DND-41 (cell line): ENCODE measurements at regions not wholly inside any gene's neighbourhood (a gene's known extent, or its start where the extent isn't known, plus 50 kb on each side); places are given as distances from the start of the nearest gene placed in this dataset.

Source experiments
- ATAC-seq: fragments of 200-7000 bp; cut with Tn5 transposase; 3 replicates; pipeline ENCODE4 v1.9.1; 2021; ENCODE audit warnings: low read depth; ENCODE audit not compliant: insufficient read depth
- DNase-seq: peaks from one replicate; pipeline ENCODE4 v3.0.0-alpha.2; 2020
- H2AFZ ChIP-seq: 2 replicates; pipeline ENCODE4 v1.6.0; 2012; ENCODE audit warnings: low read depth, low read length
- H3K27ac ChIP-seq: 2 replicates; pipeline ENCODE4 v1.5.1; 2012; ENCODE audit warnings: low read length, inconsistent platforms
- H3K27me3 ChIP-seq: fragments of 200-600 bp; sonication (generic); 2 replicates; pipeline ENCODE4 v1.6.0; 2012; ENCODE audit warnings: low read length, mild to moderate bottlenecking, inconsistent platforms; ENCODE audit not compliant: insufficient read depth, poor library complexity
- H3K36me3 ChIP-seq: 2 replicates; pipeline ENCODE4 v1.5.1; 2012; ENCODE audit warnings: low read length, inconsistent platforms; ENCODE audit not compliant: insufficient read depth
- H3K4me1 ChIP-seq: 2 replicates; pipeline ENCODE4 v1.5.1; 2012; ENCODE audit warnings: mild to moderate bottlenecking, low read length; ENCODE audit not compliant: insufficient read depth
- H3K4me2 ChIP-seq: 2 replicates; pipeline ENCODE4 v1.6.0; 2012; ENCODE audit warnings: mild to moderate bottlenecking, moderate library complexity, low read length, inconsistent platforms; ENCODE audit not compliant: insufficient read depth
- H3K4me3 ChIP-seq, 2 experiments: fragments of 200-600 bp in 1 of 2; shearing (Covaris generic) in 1 of 2; 2 replicates each; pipeline ENCODE4 v1.5.1; 2012 to 2016; ENCODE audit warnings: inconsistent platforms in 2 of 2, low read length in 2 of 2, mild to moderate bottlenecking in 2 of 2, low read depth in 1 of 2, moderate library complexity in 1 of 2
- H3K79me2 ChIP-seq: 2 replicates; pipeline ENCODE4 v1.6.0; 2012; ENCODE audit warnings: low read length, inconsistent platforms; ENCODE audit not compliant: insufficient read depth
- H3K9ac ChIP-seq: 2 replicates; pipeline ENCODE4 v1.6.0; 2012; ENCODE audit warnings: low read depth, mild to moderate bottlenecking, inconsistent platforms, low read length, moderate library complexity
- H3K9me3 ChIP-seq: 2 replicates; pipeline ENCODE4 v1.5.1; 2012; ENCODE audit warnings: low read length, moderate library complexity, mild to moderate bottlenecking, inconsistent platforms; ENCODE audit not compliant: insufficient read depth, severe bottlenecking
- H4K20me1 ChIP-seq: 2 replicates; pipeline ENCODE4 v1.6.0; 2012; ENCODE audit warnings: low read length; ENCODE audit not compliant: insufficient read depth
- CTCF ChIP-seq: IDR thresholded peaks from 2 replicates; pipeline ENCODE4 v1.5.1; 2012; ENCODE audit warnings: borderline replicate concordance, low read length, moderate library complexity, mild to moderate bottlenecking; ENCODE audit not compliant: poor library complexity, severe bottlenecking; ENCODE audit errors: extremely low read depth
- EZH2 ChIP-seq: IDR thresholded peaks from 3 replicates; pipeline ENCODE4 v1.6.1; 2012; ENCODE audit warnings: borderline replicate concordance, low read depth, mild to moderate bottlenecking, moderate library complexity, low read length, inconsistent platforms; ENCODE audit not compliant: severe bottlenecking

- Histone ChIP-seq H3K27ac (no peak overlapping the region), H3K79me2 (no peaks in the 10 kb centered on the region), H3K9ac (no peak overlapping the region), H3K4me2 (no peak overlapping the region), H3K27me3 (no peaks in the 10 kb centered on the region), H3K4me1 (no peaks in the 10 kb centered on the region), H2AFZ (no peak overlapping the region), H3K36me3 (no peaks in the 10 kb centered on the region), H3K9me3 (no peaks in the 10 kb centered on the region), H4K20me1 (no peaks in the 10 kb centered on the region), H3K4me3 (no peak overlapping the region)
- DNase-seq (no peak), ATAC-seq (no peak)
- TF ChIP-seq CTCF (no peak), EZH2 (no peak)
Observed at GRCh38 chr7:41093141-41093540, 609.7 kb downstream of the INHBA start.

GRCh38 chr7:41085244-41085643 lies 617.6 kb downstream of the INHBA start:
- Histone ChIP-seq H3K27me3 (no peaks in the 10 kb centered on the region), H3K9ac (no peak overlapping the region), H3K4me2 (no peak overlapping the region), H3K9me3 (no peaks in the 10 kb centered on the region), H2AFZ (no peak overlapping the region), H3K4me3 (no peak overlapping the region), H3K4me1 (no peaks in the 10 kb centered on the region), H4K20me1 (no peaks in the 10 kb centered on the region), H3K27ac (no peak overlapping the region), H3K79me2 (no peaks in the 10 kb centered on the region), H3K36me3 (no peaks in the 10 kb centered on the region)
- ATAC-seq (no peak), DNase-seq (no peak)
- TF ChIP-seq CTCF (no peak), EZH2 (no peak)

GRCh38 chr7:41084381-41084780 lies 618.5 kb downstream of the INHBA start:
- Histone ChIP-seq H3K27ac (no peak overlapping the region), H3K4me2 (no peak overlapping the region), H3K4me3 (no peak overlapping the region), H3K27me3 (no peaks in the 10 kb centered on the region), H3K9me3 (no peaks in the 10 kb centered on the region), H3K4me1 (no peaks in the 10 kb centered on the region), H3K79me2 (no peaks in the 10 kb centered on the region), H4K20me1 (no peaks in the 10 kb centered on the region), H3K36me3 (no peaks in the 10 kb centered on the region), H2AFZ (no peak overlapping the region), H3K9ac (no peak overlapping the region)
- no peak for TF ChIP-seq CTCF
- DNase-seq (no peak), ATAC-seq (no peak)

GRCh38 chr7:41069635-41070034 lies 633.3 kb downstream of the INHBA start:
- no peak for ATAC-seq
- H3K36me3 ChIP-seq, result no peaks in the 10 kb centered on the region

More at GRCh38 chr7:41069635-41070034, 633.3 kb downstream of the INHBA start:
- Histone ChIP-seq H3K79me2 (no peaks in the 10 kb centered on the region), H2AFZ (no peak overlapping the region), H3K4me3 (no peak overlapping the region), H3K9me3 (no peaks in the 10 kb centered on the region), H3K4me1 (no peaks in the 10 kb centered on the region), H3K9ac (no peak overlapping the region), H3K27ac (no peak overlapping the region), H3K4me2 (no peak overlapping the region), H3K27me3 (no peaks in the 10 kb centered on the region), H4K20me1 (no peaks in the 10 kb centered on the region)
- TF ChIP-seq CTCF, result no peak
- TF ChIP-seq EZH2, result no peak
- DNase-seq, result no peak
